Activated CD8-positive, alpha-beta T cell treated with anti-CD3 and anti-CD28 coated beads for 36 hours (primary cell): ENCODE measurements at regions not wholly inside any gene's neighbourhood (a gene's known extent, or its start where the extent isn't known, plus 50 kb on each side); places are given as distances from the start of the nearest gene placed in this dataset.

Source experiments
- ATAC-seq: fragments of 200-7000 bp; cut with Tn5 transposase; one replicate; pipeline ENCODE4 v1.10.0; 2021; ENCODE audit warnings: mild to moderate bottlenecking, moderate library complexity
- CTCF ChIA-PET: fragments of 350-600 bp; sonication (Branson Sonifier 250); formaldehyde crosslinking; loops from one replicate; lab custom pipeline; 2021; ENCODE audit warnings: antibody characterized with exemption; lab: Charles Lee
- POLR2A ChIA-PET: fragments of 350-600 bp; sonication (Branson Sonifier 250); formaldehyde crosslinking; loops from one replicate; lab custom pipeline; 2021; ENCODE audit warnings: antibody characterized with exemption; lab: Charles Lee
- DNase-seq: peaks from one replicate; pipeline ENCODE4 v3.0.0-alpha.2; 2020
- H3K27ac Mint-ChIP-seq: one replicate; pipeline ENCODE4 v1.8.0; 2021; ENCODE audit warnings: mild to moderate bottlenecking, mixed read lengths
- H3K27me3 Mint-ChIP-seq: one replicate; pipeline ENCODE4 v1.8.0; 2021; ENCODE audit warnings: mixed read lengths
- H3K36me3 Mint-ChIP-seq: one replicate; pipeline ENCODE4 v1.8.0; 2021; ENCODE audit warnings: low read depth, mixed read lengths
- H3K4me1 Mint-ChIP-seq: one replicate; pipeline ENCODE4 v1.8.0; 2021; ENCODE audit warnings: low read depth, mixed read lengths
- H3K4me3 Mint-ChIP-seq: one replicate; pipeline ENCODE4 v1.8.0; 2021; ENCODE audit warnings: mild to moderate bottlenecking, moderate library complexity, mixed read lengths
- H3K9me3 Mint-ChIP-seq: one replicate; pipeline ENCODE4 v1.8.0; 2021; ENCODE audit warnings: mixed read lengths
- intact Hi-C: fragments of 100-400 bp; cut with micrococcal nuclease; formaldehyde crosslinking; loops from one replicate; pipeline ENCODE4 v1.10.0; 2022
- TF ChIP-seq, protein P1 (sequence below): fragments of 200-600 bp; IDR thresholded peaks from one replicate; pipeline ENCODE4 v1.8.0; 2022; ENCODE audit warnings: antibody characterized with exemption, mild to moderate bottlenecking

DNA sequence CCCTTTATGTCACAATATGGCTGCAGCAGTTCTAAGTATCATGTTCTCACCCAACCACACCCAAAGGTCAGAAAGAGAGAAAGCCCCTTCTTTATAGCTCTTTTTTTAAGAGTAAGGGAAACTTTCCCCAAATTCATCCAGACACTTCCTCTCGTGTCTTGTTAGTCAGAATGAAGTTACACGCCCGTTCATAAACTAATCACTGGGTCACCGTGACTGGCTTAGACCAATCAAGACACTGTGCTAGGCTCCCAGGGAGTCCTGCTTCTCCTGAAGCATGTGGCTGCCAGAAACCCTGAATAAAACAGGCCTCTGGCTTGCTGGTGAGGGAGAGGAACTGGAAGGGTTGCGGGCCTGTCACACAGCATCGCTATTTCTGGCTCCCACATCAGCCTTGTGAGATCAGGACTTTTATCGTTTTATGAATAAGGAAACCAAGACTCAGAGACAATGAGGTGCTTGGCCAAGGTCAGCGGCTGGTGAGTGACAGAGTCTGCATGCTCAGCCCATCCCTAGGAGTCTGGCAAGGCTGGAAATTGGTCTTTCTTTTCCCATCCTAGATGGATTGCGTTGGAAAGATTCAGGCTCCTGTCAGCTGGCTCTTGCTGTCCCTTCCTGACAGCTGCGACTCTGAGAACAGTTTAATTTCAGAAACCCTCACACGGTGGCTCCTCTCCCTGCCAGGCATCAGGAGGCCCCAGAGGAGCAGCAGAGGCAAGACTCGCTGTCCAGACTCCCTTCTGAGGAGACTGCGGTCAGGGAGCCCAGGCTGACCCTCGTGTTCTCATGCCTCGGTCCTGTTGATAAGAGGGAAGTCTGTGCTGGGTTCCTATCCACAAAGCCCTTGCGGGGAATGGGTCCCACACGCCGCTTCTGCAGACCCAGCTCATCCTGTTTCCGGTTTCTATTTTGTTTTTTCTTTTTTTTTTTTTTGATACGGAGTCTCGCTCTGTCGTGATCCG is 104.5 kb upstream of the TAF1B start:
- ChIA-PET CTCF (interaction anchor here (1.0 kb wide), 1 partner anchor 31 kb away, joined by 3 read pairs; no protein-coding TSS in a partner anchor), POLR2A (interaction anchor here (1.4 kb wide), 1 partner anchor 14 kb away, joined by 4 read pairs; no protein-coding TSS in a partner anchor)
- peaks cover 11% of the 10 kb centered on the region for H3K9me3 Mint-ChIP-seq
- DNase-seq, result peak; percentile 26
- peaks cover 43% of the 10 kb centered on the region for H3K4me1 Mint-ChIP-seq
- peak overlapping the region; percentile 55 for H3K4me3 Mint-ChIP-seq
- TF ChIP-seq, protein P1, sequence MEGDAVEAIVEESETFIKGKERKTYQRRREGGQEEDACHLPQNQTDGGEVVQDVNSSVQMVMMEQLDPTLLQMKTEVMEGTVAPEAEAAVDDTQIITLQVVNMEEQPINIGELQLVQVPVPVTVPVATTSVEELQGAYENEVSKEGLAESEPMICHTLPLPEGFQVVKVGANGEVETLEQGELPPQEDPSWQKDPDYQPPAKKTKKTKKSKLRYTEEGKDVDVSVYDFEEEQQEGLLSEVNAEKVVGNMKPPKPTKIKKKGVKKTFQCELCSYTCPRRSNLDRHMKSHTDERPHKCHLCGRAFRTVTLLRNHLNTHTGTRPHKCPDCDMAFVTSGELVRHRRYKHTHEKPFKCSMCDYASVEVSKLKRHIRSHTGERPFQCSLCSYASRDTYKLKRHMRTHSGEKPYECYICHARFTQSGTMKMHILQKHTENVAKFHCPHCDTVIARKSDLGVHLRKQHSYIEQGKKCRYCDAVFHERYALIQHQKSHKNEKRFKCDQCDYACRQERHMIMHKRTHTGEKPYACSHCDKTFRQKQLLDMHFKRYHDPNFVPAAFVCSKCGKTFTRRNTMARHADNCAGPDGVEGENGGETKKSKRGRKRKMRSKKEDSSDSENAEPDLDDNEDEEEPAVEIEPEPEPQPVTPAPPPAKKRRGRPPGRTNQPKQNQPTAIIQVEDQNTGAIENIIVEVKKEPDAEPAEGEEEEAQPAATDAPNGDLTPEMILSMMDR, result no peak
- H3K27me3 Mint-ChIP-seq, result no peaks in the 10 kb centered on the region
- no peaks in the 10 kb centered on the region for H3K36me3 Mint-ChIP-seq
- peak overlapping the region; percentile 88 for H3K27ac Mint-ChIP-seq
- intact Hi-C loops, result no loop called here
- ATAC-seq, result peak; percentile 55

DNA sequence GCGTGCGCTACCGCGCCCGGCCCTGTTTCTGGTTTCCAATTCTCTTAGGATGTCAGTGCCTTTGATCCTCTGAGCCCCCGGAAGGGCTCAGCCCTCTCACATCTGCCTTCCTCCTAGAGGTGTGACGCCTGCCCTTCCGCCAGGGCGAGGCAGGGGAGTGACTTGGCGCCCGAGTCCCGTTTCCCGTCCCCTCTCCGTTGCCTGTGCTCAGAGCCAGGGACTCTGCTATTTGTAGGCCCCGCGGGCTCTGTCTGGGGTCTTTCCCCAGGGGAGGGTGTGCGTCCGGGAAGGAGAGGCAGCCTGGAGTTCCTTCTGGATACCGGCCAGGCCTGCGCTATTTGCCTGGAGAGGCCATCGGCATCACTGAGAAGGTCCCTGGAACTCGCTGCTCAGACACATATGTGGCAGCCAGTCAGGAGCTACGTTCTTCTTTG is 103.7 kb upstream of the TAF1B start:
- ATAC-seq, result peak; percentile 86
- Mint-ChIP-seq H3K9me3 (peaks cover 8% of the 10 kb centered on the region), H3K4me3 (peak overlapping the region; percentile 55), H3K27me3 (no peaks in the 10 kb centered on the region), H3K4me1 (peaks cover 43% of the 10 kb centered on the region), H3K27ac (peak overlapping the region; percentile 88), H3K36me3 (no peaks in the 10 kb centered on the region)
- TF ChIP-seq, protein P1, result no peak
- ChIA-PET CTCF (interaction anchor here (0.7 kb wide), 1 partner anchor 12 kb away, joined by 3 read pairs; no protein-coding TSS in a partner anchor), POLR2A (interaction anchor here (1.0 kb wide), 1 partner anchor 9 kb away, joined by 3 read pairs; no protein-coding TSS in a partner anchor)
- intact Hi-C loops, result no loop called here
- peak; percentile 66 for DNase-seq

DNA sequence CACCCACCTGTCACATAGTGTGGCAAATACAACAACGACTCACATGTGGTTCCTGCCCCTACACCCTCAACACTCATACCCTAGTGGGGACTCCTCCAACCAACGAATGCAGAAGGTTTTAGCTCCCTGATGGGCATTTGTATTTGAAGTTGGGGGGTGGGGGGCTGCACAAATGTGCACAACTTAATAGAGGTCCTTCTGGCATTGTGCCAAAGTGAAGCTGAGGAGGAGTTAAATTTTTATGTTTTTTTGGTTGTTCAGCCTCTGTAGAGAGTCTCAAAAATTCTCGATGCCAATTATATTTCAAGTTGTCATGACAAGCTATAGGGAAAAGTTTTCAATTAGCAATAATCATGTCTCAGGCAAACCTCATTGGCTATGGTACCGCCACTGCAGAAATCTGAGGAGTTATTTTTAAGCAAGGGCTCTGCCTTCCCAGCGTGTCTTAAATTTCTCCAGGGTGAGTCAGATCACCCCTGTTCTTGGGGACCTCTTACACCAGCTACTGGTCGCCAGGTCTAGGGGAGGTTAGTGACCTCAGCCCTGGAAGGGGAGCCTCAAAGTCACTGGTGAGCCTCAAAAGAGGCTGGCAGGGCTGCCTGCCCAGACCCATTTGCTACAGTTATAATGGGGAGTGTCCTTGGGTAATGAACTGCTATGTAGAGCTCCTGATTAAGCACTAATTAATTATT is 102.7 kb upstream of the TAF1B start:
- H3K27me3 Mint-ChIP-seq, result no peaks in the 10 kb centered on the region
- H3K9me3 Mint-ChIP-seq, result peaks cover 2% of the 10 kb centered on the region
- TF ChIP-seq, protein P1, result no peak
- no peaks in the 10 kb centered on the region for H3K36me3 Mint-ChIP-seq
- POLR2A ChIA-PET, result interaction anchor here (0.8 to 1.0 kb wide), 3 partner anchors 8 to 195 kb away, joined by 3 read pairs; no protein-coding TSS in a partner anchor
- no peak for ATAC-seq
- intact Hi-C loops, result no loop called here
- CTCF ChIA-PET, result interaction anchor here (0.7 kb wide), 1 partner anchor 13 kb away, joined by 3 read pairs; no protein-coding TSS in a partner anchor
- DNase-seq, result no peak
- no peak overlapping the region for H3K4me3 Mint-ChIP-seq
- no peak overlapping the region for H3K27ac Mint-ChIP-seq
- peaks cover 37% of the 10 kb centered on the region for H3K4me1 Mint-ChIP-seq

DNA sequence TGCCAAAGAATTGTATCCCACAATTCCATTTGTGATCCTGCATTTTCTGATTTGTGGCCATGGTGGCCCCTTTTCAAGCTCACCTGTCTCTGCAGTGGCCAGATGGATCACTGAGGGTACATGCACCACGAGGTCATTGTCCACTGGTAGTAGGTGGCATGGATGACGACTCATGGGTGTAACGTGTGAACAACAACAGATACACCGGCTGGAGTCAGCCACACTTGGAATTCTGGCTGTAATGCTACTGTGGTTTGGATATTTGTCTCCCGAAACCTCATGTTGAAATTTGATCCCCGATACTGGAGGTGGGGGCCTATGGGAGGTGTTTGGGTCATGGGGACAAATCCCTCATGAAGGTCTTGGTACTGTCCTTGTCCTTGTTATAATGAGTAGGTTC is 102.2 kb upstream of the TAF1B start:
- Mint-ChIP-seq H3K27me3 (no peaks in the 10 kb centered on the region), H3K4me3 (no peak overlapping the region), H3K9me3 (peaks cover 2% of the 10 kb centered on the region), H3K4me1 (peaks cover 31% of the 10 kb centered on the region), H3K36me3 (no peaks in the 10 kb centered on the region), H3K27ac (no peak overlapping the region)
- CTCF ChIA-PET, result no interaction called here
- DNase-seq (no peak), ATAC-seq (no peak)
- TF ChIP-seq, protein P1, result no peak
- intact Hi-C loops, result no loop called here
- POLR2A ChIA-PET, result interaction anchor here (1.0 kb wide), 1 partner anchor 194 kb away, joined by 3 read pairs; no protein-coding TSS in a partner anchor
